ENCODE measurements at regions not wholly inside any gene's neighbourhood (a gene's known extent, or its start where the extent isn't known, plus 50 kb on each side); places are given as distances from the start of the nearest gene placed in this dataset.
"Not testable (repeated sequence)": the region's sequence is repeated elsewhere in the genome, so short reads cannot be mapped to it uniquely, and the experiment has no call there.

DNA sequence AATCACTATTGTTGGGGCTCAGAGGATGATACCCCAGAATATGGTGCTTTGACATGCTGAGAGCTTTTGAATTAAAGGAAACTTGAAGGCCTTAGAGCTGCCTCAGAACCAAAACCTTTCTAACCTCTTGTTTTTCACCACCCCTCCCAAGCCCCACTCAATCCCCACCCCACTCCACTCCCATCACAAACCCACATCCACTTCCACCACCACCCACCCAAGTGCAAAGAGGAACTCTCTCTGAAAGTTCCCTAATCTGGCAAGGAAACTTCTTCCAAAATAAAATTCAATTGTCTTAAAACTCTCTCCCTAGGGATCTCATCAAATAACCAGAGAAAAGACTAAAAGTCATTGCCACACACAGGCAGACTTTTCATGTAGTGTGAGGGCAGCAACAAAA, 301.2 kb upstream of the ARHGEF26 start:
- no peak for TF ChIP-seq Cebpa-rat (IDR thresholded peaks at IDR 0.05)
- H3K4me2 ChIP-seq, result no peak overlapping the region
- no peaks in the 10 kb centered on the region for H3K27me3 ChIP-seq
- no peaks in the 10 kb centered on the region for H3K9me3 ChIP-seq
- no peak overlapping the region for H3K4me3 ChIP-seq
- no peak overlapping the region for H3K9ac ChIP-seq
- H4K20me1 ChIP-seq, result no peaks in the 10 kb centered on the region
- H3K36me3 ChIP-seq, result no peaks in the 10 kb centered on the region
- H3K27ac ChIP-seq, result no peak overlapping the region
- no peaks in the 10 kb centered on the region for H3K4me1 ChIP-seq

DNA sequence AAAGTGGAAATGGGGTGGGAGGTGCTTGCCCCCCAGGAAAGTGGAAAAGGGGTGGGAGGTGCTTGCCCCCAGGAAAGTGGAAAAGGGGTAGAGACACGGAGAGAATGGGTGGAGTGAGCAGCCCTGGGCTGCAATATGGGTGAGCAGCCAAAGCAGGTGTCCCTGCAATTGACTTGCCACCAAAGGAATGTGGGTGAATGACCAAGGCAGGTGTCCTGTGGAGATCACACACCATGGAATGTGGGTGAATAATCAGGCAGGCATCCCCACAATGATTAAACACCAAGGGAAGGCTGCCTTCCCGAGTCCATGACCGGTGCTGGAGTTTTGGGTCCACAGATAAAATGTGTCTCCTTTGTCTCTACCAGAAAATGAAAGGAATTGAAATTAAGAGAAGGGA, 292.8 kb upstream of the ARHGEF26 start:
- not testable (repeated sequence) for H3K4me2 ChIP-seq, H3K27me3 ChIP-seq, H4K20me1 ChIP-seq, H3K27ac ChIP-seq, H3K4me1 ChIP-seq, H3K9me3 ChIP-seq, H3K36me3 ChIP-seq, H3K4me3 ChIP-seq, H3K9ac ChIP-seq

- Histone ChIP-seq H3K27me3 (no peaks in the 10 kb centered on the region), H3K9ac (no peak overlapping the region), H3K4me2 (no peak overlapping the region), H3K9me3 (no peaks in the 10 kb centered on the region), H3K4me3 (no peak overlapping the region), H4K20me1 (no peaks in the 10 kb centered on the region), H3K4me1 (no peaks in the 10 kb centered on the region), H3K36me3 (no peaks in the 10 kb centered on the region), H3K27ac (no peak overlapping the region)
- TF ChIP-seq Cebpa-rat (IDR thresholded peaks at IDR 0.05), result no peak
Observed at GRCh38 chr3:153829606-153830170, 291.5 kb upstream of the ARHGEF26 start.

DNA sequence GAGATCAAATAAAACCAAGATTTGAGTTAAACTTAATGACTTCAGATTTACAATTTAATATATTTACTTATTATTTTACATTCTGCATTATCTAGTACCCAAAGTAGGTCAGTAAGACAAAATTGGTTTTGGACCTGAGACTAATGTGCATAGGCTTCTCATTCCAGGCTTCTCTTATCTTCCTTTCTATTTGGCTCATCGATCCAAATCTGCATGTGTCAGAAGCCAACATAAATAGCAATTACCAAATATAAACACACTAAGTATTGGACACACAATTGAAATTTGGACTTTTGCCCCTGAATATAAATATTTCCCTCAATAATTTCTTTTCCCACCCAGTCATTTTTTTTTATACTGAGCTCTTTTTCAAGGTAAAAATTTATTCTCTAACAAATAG, 290.6 kb upstream of the ARHGEF26 start:
- Histone ChIP-seq H3K4me3 (no peak overlapping the region), H3K9me3 (no peaks in the 10 kb centered on the region), H3K27ac (no peak overlapping the region), H4K20me1 (no peaks in the 10 kb centered on the region), H3K9ac (no peak overlapping the region), H3K36me3 (no peaks in the 10 kb centered on the region), H3K4me1 (no peaks in the 10 kb centered on the region), H3K27me3 (no peaks in the 10 kb centered on the region), H3K4me2 (no peak overlapping the region)
- no peak for TF ChIP-seq Cebpa-rat (IDR thresholded peaks at IDR 0.05)

- no peak overlapping the region for H3K27ac ChIP-seq
- H4K20me1 ChIP-seq, result no peaks in the 10 kb centered on the region
- H3K9ac ChIP-seq, result no peak overlapping the region
- H3K4me1 ChIP-seq, result no peaks in the 10 kb centered on the region
- no peaks in the 10 kb centered on the region for H3K9me3 ChIP-seq
- H3K4me2 ChIP-seq, result no peak overlapping the region
- H3K4me3 ChIP-seq, result no peak overlapping the region
- no peak for TF ChIP-seq Cebpa-rat (IDR thresholded peaks at IDR 0.05)
- H3K36me3 ChIP-seq, result no peaks in the 10 kb centered on the region
- H3K27me3 ChIP-seq, result no peaks in the 10 kb centered on the region
Observed at GRCh38 chr3:153835540-153835939, 285.6 kb upstream of the ARHGEF26 start.

GRCh38 chr3:153840487-153840886, 280.7 kb upstream of the ARHGEF26 start:
- no peaks in the 10 kb centered on the region for H3K9me3 ChIP-seq
- no peaks in the 10 kb centered on the region for H3K36me3 ChIP-seq
- H3K27me3 ChIP-seq, result no peaks in the 10 kb centered on the region
- no peak overlapping the region for H3K27ac ChIP-seq
- no peak overlapping the region for H3K4me2 ChIP-seq
- H3K9ac ChIP-seq, result no peak overlapping the region
- no peaks in the 10 kb centered on the region for H3K4me1 ChIP-seq
- H4K20me1 ChIP-seq, result no peaks in the 10 kb centered on the region
- TF ChIP-seq Cebpa-rat (IDR thresholded peaks at IDR 0.05), result no peak
- no peak overlapping the region for H3K4me3 ChIP-seq

DNA sequence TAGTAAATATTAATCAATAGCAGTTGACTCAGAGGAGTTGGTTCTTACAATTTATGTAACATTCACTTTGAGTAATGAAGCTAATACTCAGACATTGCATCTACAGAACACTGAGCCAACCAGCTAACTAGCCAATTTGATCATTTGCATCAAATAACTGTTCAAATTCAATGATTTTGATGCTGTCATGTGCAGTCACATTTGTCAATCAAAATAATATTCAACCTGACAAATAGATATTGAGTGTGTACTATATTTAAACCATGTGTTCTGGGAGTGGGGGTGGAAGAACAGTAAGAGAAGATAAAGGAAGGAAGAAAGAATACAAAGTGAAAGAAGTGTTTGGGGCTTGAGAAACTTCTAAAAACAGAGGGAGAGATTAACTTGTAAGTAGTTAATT, 277.2 kb upstream of the ARHGEF26 start:
- no peaks in the 10 kb centered on the region for H4K20me1 ChIP-seq

GRCh38 chr3:153845311-153845710, 275.9 kb upstream of the ARHGEF26 start:
- no peak for TF ChIP-seq Cebpa-rat (IDR thresholded peaks at IDR 0.05)
- no peaks in the 10 kb centered on the region for H3K4me1 ChIP-seq

More for the DNA sequence above, 277.2 kb upstream of the ARHGEF26 start:
- Histone ChIP-seq H3K4me1 (no peaks in the 10 kb centered on the region), H3K27me3 (no peaks in the 10 kb centered on the region), H3K4me2 (no peak overlapping the region), H3K4me3 (no peak overlapping the region), H3K9ac (no peak overlapping the region), H3K27ac (no peak overlapping the region), H3K9me3 (no peaks in the 10 kb centered on the region), H3K36me3 (no peaks in the 10 kb centered on the region)
- TF ChIP-seq Cebpa-rat (IDR thresholded peaks at IDR 0.05), result no peak

GRCh38 chr3:153848702-153849101, 272.5 kb upstream of the ARHGEF26 start:
- no peak for TF ChIP-seq Cebpa-rat (IDR thresholded peaks at IDR 0.05)
- no peaks in the 10 kb centered on the region for H3K4me1 ChIP-seq
- no peak overlapping the region for H3K4me2 ChIP-seq
- no peaks in the 10 kb centered on the region for H3K9me3 ChIP-seq
- H3K4me3 ChIP-seq, result no peak overlapping the region
- H3K27ac ChIP-seq, result no peak overlapping the region
- H4K20me1 ChIP-seq, result no peaks in the 10 kb centered on the region
- no peaks in the 10 kb centered on the region for H3K36me3 ChIP-seq
- no peak overlapping the region for H3K9ac ChIP-seq
- no peaks in the 10 kb centered on the region for H3K27me3 ChIP-seq

More at GRCh38 chr3:153845311-153845710, 275.9 kb upstream of the ARHGEF26 start:
- Histone ChIP-seq H3K4me3 (no peak overlapping the region), H3K9ac (no peak overlapping the region), H4K20me1 (no peaks in the 10 kb centered on the region), H3K9me3 (no peaks in the 10 kb centered on the region), H3K4me2 (no peak overlapping the region), H3K36me3 (no peaks in the 10 kb centered on the region), H3K27me3 (no peaks in the 10 kb centered on the region), H3K27ac (no peak overlapping the region)

GRCh38 chr3:153852355-153852754, 268.8 kb upstream of the ARHGEF26 start:
- H3K4me1 ChIP-seq, result no peaks in the 10 kb centered on the region

DNA sequence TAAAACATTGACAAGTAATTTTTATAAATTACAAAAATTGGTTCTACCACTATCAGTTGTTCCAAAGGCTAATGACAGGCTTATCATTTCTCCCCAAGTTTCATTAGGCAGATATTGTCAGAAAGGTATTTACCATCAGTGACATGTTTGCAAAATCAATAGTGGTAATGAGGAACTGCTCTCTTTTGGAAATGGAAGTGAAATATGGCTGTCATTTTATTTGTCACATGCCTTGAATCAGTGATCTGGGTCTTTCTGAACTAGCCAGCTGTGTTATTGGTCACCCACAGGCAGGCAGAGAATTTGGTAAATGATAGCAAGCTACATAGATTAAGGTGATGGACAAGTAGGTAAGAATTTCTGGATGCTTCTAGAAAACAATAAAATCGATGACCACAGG, 268.0 kb upstream of the ARHGEF26 start:
- H3K36me3 ChIP-seq, result no peaks in the 10 kb centered on the region
- H3K4me2 ChIP-seq, result no peak overlapping the region
- no peaks in the 10 kb centered on the region for H3K4me1 ChIP-seq
- no peak overlapping the region for H3K9ac ChIP-seq
- no peak overlapping the region for H3K27ac ChIP-seq
- no peaks in the 10 kb centered on the region for H3K27me3 ChIP-seq
- no peaks in the 10 kb centered on the region for H3K9me3 ChIP-seq
- no peak for TF ChIP-seq Cebpa-rat (IDR thresholded peaks at IDR 0.05)
- H4K20me1 ChIP-seq, result no peaks in the 10 kb centered on the region
- no peak overlapping the region for H3K4me3 ChIP-seq

More at GRCh38 chr3:153852355-153852754, 268.8 kb upstream of the ARHGEF26 start:
- H3K9ac ChIP-seq, result no peak overlapping the region
- H4K20me1 ChIP-seq, result no peaks in the 10 kb centered on the region
- TF ChIP-seq Cebpa-rat (IDR thresholded peaks at IDR 0.05), result no peak
- no peaks in the 10 kb centered on the region for H3K9me3 ChIP-seq
- no peaks in the 10 kb centered on the region for H3K36me3 ChIP-seq
- no peak overlapping the region for H3K27ac ChIP-seq
- H3K27me3 ChIP-seq, result no peaks in the 10 kb centered on the region
- no peak overlapping the region for H3K4me2 ChIP-seq
- no peak overlapping the region for H3K4me3 ChIP-seq

All from BLaER1 (cell line).